Nephron progenitor cell (in vitro differentiated cells): ENCODE measurements at regions not wholly inside any gene's neighbourhood (a gene's known extent, or its start where the extent isn't known, plus 50 kb on each side); places are given as distances from the start of the nearest gene placed in this dataset.

Experiments used
- DNase-seq: peaks from one replicate; pipeline ENCODE4 v3.0.0; 2021
- H3K27ac Mint-ChIP-seq: 2 replicates; pipeline ENCODE4 v1.8.0; 2021; ENCODE audit warnings: mild to moderate bottlenecking, moderate library complexity, mixed read lengths
- H3K27me3 Mint-ChIP-seq: 2 replicates; pipeline ENCODE4 v1.8.0; 2021; ENCODE audit warnings: mild to moderate bottlenecking, low read depth, mixed read lengths; ENCODE audit not compliant: poor library complexity
- H3K36me3 Mint-ChIP-seq: 2 replicates; pipeline ENCODE4 v1.8.0; 2021; ENCODE audit warnings: low read depth, mixed read lengths
- H3K4me1 Mint-ChIP-seq: 2 replicates; pipeline ENCODE4 v1.8.0; 2021; ENCODE audit warnings: mixed read lengths
- H3K4me3 Mint-ChIP-seq: 2 replicates; pipeline ENCODE4 v1.8.0; 2021; ENCODE audit warnings: mild to moderate bottlenecking, moderate library complexity, mixed read lengths
- H3K9me3 Mint-ChIP-seq: 2 replicates; pipeline ENCODE4 v1.8.0; 2021; ENCODE audit warnings: mild to moderate bottlenecking, moderate library complexity, mixed read lengths
- TF ChIP-seq, protein P1 (sequence below): fragments of 200-600 bp; sonication (generic); IDR thresholded peaks from 2 replicates; pipeline ENCODE4 v1.5.0; 2021; ENCODE audit warnings: antibody characterized with exemption

DNA sequence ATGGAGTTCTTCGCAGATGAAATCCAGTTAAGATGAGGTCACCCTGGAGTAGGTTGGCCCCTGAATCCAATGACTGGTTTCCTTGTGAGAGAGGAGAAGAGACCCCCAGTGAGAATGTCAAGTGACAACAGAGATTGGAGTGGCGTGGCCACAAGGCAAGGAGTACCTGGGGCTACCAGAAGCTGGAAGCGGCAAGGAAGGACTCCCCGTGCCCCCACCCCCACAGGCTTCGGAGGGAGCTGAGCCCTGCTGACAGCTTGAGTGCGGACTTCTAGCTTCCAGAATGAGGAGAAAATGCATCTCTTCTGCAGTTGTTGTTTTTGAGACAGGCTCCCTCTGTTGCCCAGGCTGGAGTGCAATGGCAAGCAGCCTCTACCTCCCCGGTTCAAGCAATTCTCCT is 78.0 kb upstream of the HPCAL1 start:
- no peak overlapping the region for H3K27ac Mint-ChIP-seq
- DNase-seq: no peak

DNA sequence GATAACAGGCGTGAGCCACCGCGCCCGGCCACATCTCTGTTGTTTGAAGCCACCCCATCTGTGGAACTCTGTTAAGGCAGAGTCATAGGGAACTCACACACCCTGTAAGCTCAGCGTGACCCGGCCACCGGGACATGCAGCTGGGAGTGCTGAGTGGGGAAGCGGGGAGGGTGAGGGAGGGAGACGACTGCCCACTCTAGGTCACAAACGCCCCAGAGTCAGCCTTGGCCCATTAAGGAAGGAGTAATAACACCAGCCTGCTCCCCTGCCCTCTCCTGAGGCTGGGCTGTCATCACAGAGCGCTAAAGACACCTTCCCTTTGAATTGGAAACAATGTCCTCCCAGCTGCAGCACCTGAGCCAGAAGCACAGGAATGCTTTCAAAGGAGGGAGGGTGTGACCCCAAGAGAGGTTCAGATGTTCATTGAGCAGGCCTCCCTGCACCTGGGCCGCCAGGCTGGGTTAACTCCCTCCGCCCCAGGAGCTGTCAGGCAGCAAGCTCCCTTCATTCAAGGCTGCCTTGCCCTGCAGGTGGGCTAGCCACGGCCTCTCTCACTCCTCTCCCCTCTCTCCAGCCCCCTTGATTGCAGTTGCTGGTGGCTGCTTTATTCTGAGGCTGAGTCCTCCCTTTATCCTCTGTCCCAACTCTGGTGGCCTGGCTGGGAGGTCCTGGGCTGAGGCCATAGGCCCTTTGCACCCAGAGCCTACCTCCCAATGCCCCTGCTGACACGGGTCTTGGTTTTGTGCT is 77.2 kb upstream of the HPCAL1 start:
- Mint-ChIP-seq H3K4me1 (peaks cover 72% of the 10 kb centered on the region), H3K27me3 (peaks cover 6% of the 10 kb centered on the region), H3K4me3 (no peak overlapping the region), H3K36me3 (no peaks in the 10 kb centered on the region), H3K27ac (no peak overlapping the region), H3K9me3 (no peaks in the 10 kb centered on the region)
- peak; percentile 28 for DNase-seq
- TF ChIP-seq, protein P1, sequence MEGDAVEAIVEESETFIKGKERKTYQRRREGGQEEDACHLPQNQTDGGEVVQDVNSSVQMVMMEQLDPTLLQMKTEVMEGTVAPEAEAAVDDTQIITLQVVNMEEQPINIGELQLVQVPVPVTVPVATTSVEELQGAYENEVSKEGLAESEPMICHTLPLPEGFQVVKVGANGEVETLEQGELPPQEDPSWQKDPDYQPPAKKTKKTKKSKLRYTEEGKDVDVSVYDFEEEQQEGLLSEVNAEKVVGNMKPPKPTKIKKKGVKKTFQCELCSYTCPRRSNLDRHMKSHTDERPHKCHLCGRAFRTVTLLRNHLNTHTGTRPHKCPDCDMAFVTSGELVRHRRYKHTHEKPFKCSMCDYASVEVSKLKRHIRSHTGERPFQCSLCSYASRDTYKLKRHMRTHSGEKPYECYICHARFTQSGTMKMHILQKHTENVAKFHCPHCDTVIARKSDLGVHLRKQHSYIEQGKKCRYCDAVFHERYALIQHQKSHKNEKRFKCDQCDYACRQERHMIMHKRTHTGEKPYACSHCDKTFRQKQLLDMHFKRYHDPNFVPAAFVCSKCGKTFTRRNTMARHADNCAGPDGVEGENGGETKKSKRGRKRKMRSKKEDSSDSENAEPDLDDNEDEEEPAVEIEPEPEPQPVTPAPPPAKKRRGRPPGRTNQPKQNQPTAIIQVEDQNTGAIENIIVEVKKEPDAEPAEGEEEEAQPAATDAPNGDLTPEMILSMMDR: no peak

More for the DNA sequence above, 78.0 kb upstream of the HPCAL1 start:
- peaks cover 6% of the 10 kb centered on the region for H3K27me3 Mint-ChIP-seq
- no peaks in the 10 kb centered on the region for H3K9me3 Mint-ChIP-seq
- TF ChIP-seq, protein P1: no peak
- no peak overlapping the region for H3K4me3 Mint-ChIP-seq
- H3K36me3 Mint-ChIP-seq: no peaks in the 10 kb centered on the region
- H3K4me1 Mint-ChIP-seq: peaks cover 79% of the 10 kb centered on the region

DNA sequence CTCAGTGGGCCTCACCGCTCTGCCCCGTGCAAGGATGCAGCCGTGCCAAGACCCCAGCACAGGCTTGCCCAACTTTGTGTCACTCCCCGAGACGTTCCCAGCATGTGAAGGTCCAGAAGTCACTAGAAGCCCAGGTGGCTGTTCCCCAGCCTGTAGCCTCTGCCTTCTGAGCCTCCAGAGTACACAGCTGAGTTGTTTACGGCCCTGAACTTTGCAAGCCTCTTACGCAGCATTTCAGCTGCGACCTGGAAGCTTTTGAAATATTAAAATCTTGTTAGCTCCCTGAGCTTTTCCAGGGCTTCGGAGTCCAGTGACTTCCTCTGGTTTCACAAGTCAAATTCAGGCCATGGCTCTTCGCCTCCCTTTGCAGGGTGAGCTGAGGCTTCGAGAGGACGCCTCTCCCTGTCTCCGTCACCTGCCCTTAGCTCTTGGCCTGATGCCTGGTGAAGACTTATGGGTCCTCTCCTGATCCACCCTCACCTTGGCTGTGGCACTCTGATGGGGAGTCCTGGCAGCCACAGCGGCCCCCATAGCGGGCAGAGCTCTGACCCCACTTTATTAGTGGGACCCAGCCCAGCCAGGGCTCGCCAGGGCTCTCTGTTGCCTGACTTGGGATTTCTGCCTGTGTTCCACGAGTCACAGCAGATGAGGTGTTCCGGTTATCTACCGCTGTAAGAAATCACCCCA is 76.5 kb upstream of the HPCAL1 start:
- Mint-ChIP-seq H3K36me3 (no peaks in the 10 kb centered on the region), H3K9me3 (no peaks in the 10 kb centered on the region), H3K4me1 (peaks cover 66% of the 10 kb centered on the region), H3K4me3 (no peak overlapping the region), H3K27ac (peak overlapping the region; percentile 17), H3K27me3 (peaks cover 6% of the 10 kb centered on the region)
- DNase-seq: no peak
- TF ChIP-seq, protein P1: no peak

DNA sequence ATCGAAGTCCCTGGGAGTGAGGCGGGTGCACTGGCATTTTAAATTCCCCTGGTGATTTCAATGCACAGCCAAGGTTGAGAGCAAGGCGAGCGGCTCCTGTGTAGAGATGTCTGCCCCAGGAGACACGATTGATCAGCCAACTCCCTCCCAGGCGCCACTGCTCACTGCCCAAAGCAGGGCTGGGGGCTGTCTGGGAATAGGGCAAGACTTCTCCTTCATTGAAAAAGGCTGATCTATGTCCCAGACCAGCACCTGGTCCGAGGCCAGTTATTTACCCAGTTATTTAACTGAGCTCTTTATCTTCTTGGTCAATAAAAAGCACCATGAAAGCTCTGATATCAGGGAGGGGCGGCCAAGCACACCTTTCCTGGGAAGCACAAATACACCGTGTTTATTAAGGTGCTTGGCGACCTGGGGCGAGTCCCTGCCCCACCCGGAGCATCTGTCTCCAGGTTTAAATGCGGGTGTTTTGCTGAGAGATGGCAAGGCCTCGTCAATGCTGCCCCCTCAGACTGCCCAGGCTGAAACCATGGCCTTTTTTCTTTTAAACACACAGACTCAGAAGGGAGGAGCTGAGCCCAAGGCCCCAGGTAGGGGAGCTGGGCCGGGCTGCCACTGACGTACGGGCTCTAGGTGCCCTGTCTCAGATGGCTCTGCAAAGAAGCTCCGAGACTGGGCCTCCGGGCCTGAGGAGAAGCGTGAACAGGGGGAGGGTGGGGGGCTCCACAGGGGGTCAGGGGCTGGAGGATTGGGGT is 73.9 kb upstream of the HPCAL1 start:
- Mint-ChIP-seq H3K4me1 (peaks cover 55% of the 10 kb centered on the region), H3K27ac (no peak overlapping the region), H3K36me3 (no peaks in the 10 kb centered on the region), H3K27me3 (peaks cover 7% of the 10 kb centered on the region), H3K4me3 (no peak overlapping the region), H3K9me3 (no peaks in the 10 kb centered on the region)
- TF ChIP-seq, protein P1: no peak
- no peak for DNase-seq

DNA sequence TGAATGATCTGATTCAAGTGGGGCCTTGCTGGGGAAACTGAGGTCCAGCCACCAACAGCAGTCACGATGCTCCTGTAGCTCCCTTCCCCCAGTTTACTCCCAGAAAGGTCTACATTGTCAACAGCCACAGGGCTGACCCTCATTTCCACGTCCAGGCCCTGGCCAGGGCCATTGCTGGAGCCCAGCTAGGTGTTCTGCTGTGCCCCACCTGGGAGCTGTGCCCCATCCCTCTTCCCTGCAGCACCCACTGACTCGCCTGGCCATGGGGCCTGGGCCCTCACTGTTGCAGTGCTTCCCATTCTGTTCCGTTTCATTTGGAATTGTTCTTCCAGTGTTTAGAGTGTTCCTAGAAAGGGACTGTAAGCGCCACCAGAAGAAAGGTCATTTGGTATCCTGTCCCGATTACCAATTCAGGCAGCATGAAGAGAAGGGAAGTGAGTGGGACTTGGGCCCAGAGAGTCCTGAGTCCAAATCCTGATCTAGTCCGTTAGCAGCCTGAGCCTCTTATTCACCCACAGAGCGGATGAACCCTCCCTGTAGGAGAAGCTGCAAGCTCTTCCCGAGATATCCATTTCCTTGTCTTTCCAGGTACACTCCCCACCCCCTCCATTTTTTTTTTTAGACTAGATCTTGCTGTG is 73.1 kb upstream of the HPCAL1 start:
- no peaks in the 10 kb centered on the region for H3K36me3 Mint-ChIP-seq
- no peak overlapping the region for H3K27ac Mint-ChIP-seq
- TF ChIP-seq, protein P1: no peak
- DNase-seq: no peak
- H3K4me3 Mint-ChIP-seq: no peak overlapping the region
- no peaks in the 10 kb centered on the region for H3K9me3 Mint-ChIP-seq
- peaks cover 7% of the 10 kb centered on the region for H3K27me3 Mint-ChIP-seq
- peaks cover 56% of the 10 kb centered on the region for H3K4me1 Mint-ChIP-seq
